DND-41 (cell line): ENCODE measurements at regions not wholly inside any gene's neighbourhood (a gene's known extent, or its start where the extent isn't known, plus 50 kb on each side); places are given as distances from the start of the nearest gene placed in this dataset.

ENCODE experiments used
- CTCF ChIP-seq: IDR thresholded peaks from 2 replicates; pipeline ENCODE4 v1.5.1; 2012; ENCODE audit warnings: borderline replicate concordance, low read length, moderate library complexity, mild to moderate bottlenecking; ENCODE audit not compliant: poor library complexity, severe bottlenecking; ENCODE audit errors: extremely low read depth
- EZH2 ChIP-seq: IDR thresholded peaks from 3 replicates; pipeline ENCODE4 v1.6.1; 2012; ENCODE audit warnings: borderline replicate concordance, low read depth, mild to moderate bottlenecking, moderate library complexity, low read length, inconsistent platforms; ENCODE audit not compliant: severe bottlenecking

- no peak for TF ChIP-seq CTCF
- TF ChIP-seq EZH2, result no peak
These were observed 709.8 kb upstream of the DIAPH2 start for GRCh38 chrX:95974890-95975289.
